ENCODE measurements at regions not wholly inside any gene's neighbourhood (a gene's known extent, or its start where the extent isn't known, plus 50 kb on each side); places are given as distances from the start of the nearest gene placed in this dataset.

DNA sequence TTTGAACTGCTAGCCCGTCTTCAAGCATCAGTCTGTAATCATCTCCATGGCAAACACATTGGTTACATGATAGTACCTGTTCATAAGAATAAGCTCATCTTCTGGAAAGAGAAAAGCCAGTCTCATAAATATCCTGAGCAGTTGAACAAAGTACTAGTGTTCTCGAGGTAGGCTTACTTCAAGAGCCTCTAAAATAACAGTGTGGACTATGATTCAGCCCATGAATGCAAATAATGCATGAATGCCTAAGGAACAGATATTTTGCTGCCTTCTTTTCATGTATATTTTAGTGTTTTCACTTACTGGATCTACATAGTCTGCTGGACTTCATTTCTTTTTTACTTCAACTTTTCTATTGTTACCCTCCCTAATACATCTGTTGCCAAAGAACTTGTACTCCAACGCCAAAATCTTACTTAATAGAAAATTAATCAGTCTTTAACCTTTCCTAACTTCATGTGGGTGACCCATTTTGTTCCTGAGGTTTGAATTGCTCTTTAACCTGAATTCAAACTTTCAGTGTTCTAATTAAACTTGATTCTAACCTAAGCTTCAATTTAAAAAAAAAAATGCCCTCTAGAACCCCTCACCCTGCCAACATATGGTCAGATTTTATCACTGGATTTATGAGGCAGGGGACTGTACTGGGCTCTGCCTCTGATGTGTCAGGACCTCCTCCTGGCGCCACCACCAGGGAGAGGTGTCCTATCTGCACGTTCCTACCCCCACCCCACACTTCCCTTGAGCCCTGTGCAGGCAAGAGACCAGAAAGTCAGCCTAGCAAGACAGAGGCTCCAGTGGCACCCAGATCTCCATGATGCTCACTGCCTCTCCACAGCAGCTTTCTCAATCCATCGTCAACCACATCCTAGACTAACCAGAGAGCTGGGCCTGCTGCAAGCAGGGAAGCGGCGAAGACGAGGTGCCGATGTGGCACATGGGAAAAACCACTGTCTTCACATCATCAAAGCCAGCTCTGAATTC lies 264.7 kb upstream of the ID2 start:
- Histone ChIP-seq H3K27me3 (no peaks in the 10 kb centered on the region), H3K36me3 (no peaks in the 10 kb centered on the region), H3K4me1 (peaks cover 0 to 41% (median 7%) of the 10 kb centered on the region in 12 donors), H3K27ac (no peak overlapping the region), H3K4me3 (no peak overlapping the region), H3K9me3 (no peaks in the 10 kb centered on the region)
- intact Hi-C loops (cut with DNase I): no loop called here
- WGBS, 4 donors: 83 to 92% (median 88%) methylated on average over 10 of the region's 10 CpGs
- ATAC-seq (no peak), DNase-seq (no peak)
- TF ChIP-seq POLR2A (IDR thresholded peaks at IDR 0.05): no peak
- TF ChIP-seq, protein P1, sequence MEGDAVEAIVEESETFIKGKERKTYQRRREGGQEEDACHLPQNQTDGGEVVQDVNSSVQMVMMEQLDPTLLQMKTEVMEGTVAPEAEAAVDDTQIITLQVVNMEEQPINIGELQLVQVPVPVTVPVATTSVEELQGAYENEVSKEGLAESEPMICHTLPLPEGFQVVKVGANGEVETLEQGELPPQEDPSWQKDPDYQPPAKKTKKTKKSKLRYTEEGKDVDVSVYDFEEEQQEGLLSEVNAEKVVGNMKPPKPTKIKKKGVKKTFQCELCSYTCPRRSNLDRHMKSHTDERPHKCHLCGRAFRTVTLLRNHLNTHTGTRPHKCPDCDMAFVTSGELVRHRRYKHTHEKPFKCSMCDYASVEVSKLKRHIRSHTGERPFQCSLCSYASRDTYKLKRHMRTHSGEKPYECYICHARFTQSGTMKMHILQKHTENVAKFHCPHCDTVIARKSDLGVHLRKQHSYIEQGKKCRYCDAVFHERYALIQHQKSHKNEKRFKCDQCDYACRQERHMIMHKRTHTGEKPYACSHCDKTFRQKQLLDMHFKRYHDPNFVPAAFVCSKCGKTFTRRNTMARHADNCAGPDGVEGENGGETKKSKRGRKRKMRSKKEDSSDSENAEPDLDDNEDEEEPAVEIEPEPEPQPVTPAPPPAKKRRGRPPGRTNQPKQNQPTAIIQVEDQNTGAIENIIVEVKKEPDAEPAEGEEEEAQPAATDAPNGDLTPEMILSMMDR (IDR thresholded peaks at IDR 0.05): no peak

DNA sequence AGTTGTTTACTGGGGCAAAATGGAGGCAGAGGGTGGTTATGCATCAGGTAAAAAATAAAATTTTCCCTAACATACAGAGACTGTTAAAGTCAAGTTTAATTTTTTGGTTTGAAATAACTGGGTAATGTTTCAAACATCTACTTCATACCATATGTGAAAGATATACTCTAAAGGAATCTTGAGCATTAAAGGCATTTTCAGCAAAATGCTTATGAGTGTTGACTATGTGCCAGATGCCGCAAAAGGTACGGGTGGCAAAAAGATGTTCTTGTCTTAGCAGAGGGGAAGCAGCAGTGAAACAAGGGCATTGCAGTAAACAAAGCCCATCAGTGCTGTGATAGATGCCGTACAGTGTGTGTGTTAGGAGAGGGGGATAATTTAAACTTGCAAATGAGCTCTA lies 263.1 kb upstream of the ID2 start:
- DNase-seq (no peak), ATAC-seq (no peak)
- H3K9me3 ChIP-seq: no peaks in the 10 kb centered on the region
- no peak overlapping the region for H3K4me3 ChIP-seq
- no peak overlapping the region for H3K27ac ChIP-seq
- H3K4me1 ChIP-seq: peaks cover 0 to 28% (median 0%) of the 10 kb centered on the region in 12 donors
- TF ChIP-seq, protein P1 (IDR thresholded peaks at IDR 0.05): no peak
- TF ChIP-seq POLR2A (IDR thresholded peaks at IDR 0.05): no peak
- H3K36me3 ChIP-seq: no peaks in the 10 kb centered on the region
- WGBS, 4 donors: 83 to 95% (median 91%) methylated on average over 3 of the region's 3 CpGs
- no peaks in the 10 kb centered on the region for H3K27me3 ChIP-seq
- intact Hi-C loops (cut with DNase I): no loop called here

DNA sequence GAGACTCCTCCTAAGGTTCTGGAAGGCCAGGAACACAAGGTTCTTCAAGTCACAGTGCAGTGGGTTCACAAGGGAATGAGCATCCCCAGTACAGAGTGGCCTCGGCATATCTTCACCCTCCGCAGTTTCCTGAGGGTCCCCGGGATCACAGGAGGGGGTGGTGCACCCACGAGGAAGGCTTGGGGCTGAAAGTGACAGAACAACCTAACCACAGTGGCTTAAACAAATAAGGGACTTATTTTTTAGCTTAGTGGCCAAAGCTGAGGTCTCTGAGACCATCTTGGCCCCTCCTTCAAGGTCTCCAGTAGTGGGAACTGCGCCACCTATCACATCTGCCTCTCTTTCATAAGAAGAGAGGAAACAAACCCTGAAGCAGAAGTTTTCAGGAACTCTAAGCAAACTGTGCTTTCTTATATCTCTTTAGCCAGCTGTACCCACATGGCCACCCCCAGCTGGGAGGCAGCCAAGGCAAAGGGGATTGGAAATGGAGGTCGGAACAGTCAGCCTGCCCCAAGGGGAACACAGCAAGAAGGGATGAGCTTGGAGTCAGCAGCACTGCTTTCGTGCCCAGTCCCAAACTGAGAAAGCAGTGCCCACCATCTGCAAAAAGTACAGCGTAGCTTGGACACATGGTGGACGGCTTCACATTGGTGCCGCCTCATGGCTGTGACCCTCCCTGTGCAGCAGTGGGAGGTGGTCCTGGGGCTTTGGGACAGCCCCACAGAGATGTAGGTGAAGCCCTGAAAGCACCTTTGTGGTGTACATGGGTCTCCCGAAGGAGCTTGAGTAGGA lies 260.0 kb upstream of the ID2 start:
- Histone ChIP-seq H3K4me3 (no peak overlapping the region), H3K36me3 (no peaks in the 10 kb centered on the region), H3K4me1 (peaks cover 0 to 23% (median 0%) of the 10 kb centered on the region in 12 donors), H3K27me3 (no peaks in the 10 kb centered on the region), H3K9me3 (no peaks in the 10 kb centered on the region), H3K27ac (no peak overlapping the region)
- 84 to 90% (median 87%) methylated on average over 11 of the region's 11 CpGs for WGBS, 4 donors
- DNase-seq (no peak), ATAC-seq (no peak)
- TF ChIP-seq, protein P1 (IDR thresholded peaks at IDR 0.05): no peak
- TF ChIP-seq POLR2A (IDR thresholded peaks at IDR 0.05): no peak
- intact Hi-C loops (cut with DNase I): loop anchor here in 1 of 10 donors (10.0 kb wide), 1 partner anchor 253 kb away; no protein-coding TSS in a partner anchor

DNA sequence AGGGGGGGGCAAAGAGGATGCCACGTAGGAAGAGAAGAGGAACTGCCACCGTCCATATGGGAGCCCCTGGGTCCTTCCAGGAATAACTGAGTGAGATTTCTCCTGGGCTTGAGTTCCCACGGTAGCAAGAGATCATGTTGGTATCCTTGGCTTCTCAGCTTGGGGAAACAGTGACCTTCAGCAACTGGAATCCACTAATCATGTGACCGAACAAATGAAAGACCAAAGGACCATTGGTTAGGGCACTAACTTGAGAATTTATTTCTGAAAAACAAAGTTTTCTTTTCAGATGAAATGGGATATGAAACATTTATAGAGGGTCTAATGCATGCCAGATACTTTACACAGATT lies 259.4 kb upstream of the ID2 start:
- Histone ChIP-seq H3K9me3 (no peaks in the 10 kb centered on the region), H3K4me3 (no peak overlapping the region), H3K27me3 (no peaks in the 10 kb centered on the region), H3K27ac (no peak overlapping the region), H3K4me1 (peaks cover 0 to 29% (median 0%) of the 10 kb centered on the region in 12 donors), H3K36me3 (no peaks in the 10 kb centered on the region)
- ATAC-seq: no peak
- TF ChIP-seq, protein P1 (IDR thresholded peaks at IDR 0.05): no peak
- TF ChIP-seq POLR2A (IDR thresholded peaks at IDR 0.05): no peak
- WGBS, 4 donors: 59 to 85% (median 76%) methylated on average over 4 of the region's 4 CpGs
- no peak for DNase-seq
- intact Hi-C loops (cut with DNase I): loop anchor here in 1 of 10 donors (10.0 kb wide), 1 partner anchor 252 kb away; no protein-coding TSS in a partner anchor

Measured in heart left ventricle (tissue), 16 donors.